Activated effector memory CD4-positive, alpha-beta T cell treated with anti-CD3 and anti-CD28 coated beads, Interleukin-2, amount 50 U/mL, for 16 hours (primary cell): ENCODE measurements at regions not wholly inside any gene's neighbourhood (a gene's known extent, or its start where the extent isn't known, plus 50 kb on each side); places are given as distances from the start of the nearest gene placed in this dataset.
"Not testable (repeated sequence)": the region's sequence is repeated elsewhere in the genome, so short reads cannot be mapped to it uniquely, and the experiment has no call there.

Experiments
- DNase-seq: peaks from one replicate; pipeline ENCODE4 v3.0.0-alpha.2; 2020

DNA sequence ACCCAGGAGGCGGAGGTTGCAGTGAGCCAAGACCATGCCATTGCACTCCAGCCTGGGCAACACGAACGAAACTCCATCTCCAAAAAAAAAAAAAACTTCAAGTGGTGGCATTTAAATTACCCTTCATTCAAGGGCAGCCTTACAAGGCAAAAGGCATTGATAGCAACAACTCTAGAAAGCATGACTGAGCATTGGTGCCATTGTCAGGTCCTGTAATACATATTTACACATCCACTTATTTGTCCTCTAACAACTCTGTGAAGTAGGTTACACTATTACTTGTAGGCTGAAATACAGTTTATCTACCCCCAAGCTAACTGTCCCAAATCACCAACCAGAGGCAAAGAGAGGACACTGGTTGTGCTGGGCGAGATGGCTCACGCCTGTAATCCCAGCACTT lies 52.7 kb upstream of the LARP1 start:
- DNase-seq, result no peak

DNA sequence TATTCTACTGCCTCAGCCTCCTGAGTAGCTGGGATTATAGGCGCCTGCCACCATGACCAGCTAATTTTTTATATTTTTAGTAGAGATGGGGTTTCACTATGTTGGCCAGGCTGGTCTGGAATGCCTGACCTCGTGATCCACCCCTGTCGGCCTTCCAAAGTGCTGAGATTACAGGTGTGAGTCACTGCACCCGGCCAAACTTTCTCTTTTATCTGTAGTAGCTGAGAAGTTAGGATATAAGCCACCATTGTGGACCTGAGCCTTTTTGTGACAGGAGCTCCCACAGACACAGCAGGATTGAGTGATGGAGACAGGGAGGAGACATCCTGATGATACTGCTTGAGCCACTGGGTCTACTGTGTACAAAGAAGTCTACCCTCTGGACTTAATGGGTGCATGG lies 53.5 kb upstream of the LARP1 start:
- not testable (repeated sequence) for DNase-seq

DNA sequence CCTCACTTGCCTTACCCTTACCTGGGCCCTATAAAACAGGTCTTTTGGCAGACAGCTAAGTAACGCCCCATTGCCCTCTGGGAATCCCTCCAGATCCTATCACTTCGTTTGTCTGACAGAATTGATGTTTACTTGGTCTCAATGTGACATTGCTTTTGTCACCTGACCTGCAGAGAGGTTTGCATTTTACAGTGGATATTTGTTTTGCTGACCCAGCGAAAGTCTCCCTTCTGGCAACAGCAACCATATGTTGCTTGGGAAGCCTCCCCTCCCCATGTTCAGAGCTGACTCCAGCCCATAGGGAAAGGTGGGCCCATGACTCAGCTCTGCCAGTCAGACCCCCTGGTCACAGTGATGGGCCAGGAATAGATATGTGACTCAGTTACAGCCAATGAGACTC lies 54.0 kb upstream of the LARP1 start:
- DNase-seq, result no peak

DNA sequence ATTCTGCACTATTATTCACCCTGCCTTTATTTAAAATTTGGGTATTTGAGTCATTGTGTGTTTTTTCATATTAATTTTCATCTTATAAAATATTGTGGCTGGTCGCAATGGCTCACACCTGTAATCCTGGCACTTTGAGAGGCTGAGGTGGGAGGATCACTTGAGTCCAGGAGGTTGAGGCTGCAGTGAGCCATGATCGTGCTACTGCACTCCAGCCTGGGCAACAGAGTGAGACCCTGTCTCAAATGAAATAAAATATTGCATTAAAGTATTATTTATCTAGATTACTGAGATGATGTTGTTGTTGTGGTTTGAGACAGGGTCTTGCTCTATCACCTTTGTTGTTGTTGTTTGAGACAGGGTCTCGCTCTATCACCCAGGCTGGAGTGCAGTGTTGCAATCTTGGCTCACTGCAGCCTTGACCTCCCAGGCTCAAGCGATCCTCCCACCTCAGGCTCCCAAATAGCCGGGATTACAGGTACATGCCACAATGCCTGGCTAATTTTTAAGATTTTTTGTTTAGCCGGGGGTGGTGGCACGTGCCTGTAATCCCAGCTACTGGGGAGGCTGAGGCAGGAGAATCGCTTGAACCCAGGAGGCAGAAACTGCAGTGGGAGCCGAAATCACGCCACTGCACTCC lies 54.8 kb upstream of the LARP1 start:
- DNase-seq, result not testable (repeated sequence)

DNA sequence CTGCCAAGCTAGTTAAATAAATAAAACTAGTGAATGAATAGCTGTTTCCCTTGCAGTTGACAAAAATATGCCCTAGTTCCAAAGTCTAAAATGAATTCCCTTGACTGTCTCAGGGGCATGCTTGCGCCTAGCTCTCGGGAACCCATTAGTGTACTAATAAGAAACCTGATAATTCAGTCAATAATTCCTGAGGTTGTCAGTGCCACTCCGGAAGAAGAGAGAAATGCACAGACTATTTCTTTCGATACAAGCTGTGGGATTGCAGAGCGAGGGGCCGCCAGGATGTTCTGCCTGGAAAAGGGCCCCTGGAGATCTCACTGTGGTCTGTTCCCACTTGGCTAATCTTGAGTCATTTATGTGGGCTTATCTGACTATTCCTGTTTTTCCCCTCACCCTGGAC lies 56.4 kb upstream of the LARP1 start:
- DNase-seq, result no peak

DNA sequence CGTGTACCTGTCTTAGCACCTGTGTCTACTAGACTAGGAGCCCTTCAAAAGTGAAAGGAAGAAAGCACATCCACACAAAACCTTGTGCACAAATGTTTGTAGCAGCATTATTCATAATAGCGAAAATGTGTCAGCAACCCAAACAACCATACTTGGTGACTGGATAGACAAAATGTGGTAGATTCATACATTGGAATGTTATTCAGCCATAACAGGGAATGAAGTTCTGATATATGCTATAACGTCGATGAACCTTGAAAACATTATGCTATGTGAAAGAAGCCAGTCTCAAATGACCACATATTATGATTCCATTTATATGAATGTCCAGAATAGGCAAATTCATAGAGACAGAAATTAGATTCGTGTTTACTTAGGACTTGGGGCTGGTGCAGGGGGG lies 57.8 kb upstream of the LARP1 start:
- DNase-seq, result no peak

GRCh38 chr5:154696891-154697290 lies 58.3 kb upstream of the LARP1 start:
- no peak for DNase-seq

DNA sequence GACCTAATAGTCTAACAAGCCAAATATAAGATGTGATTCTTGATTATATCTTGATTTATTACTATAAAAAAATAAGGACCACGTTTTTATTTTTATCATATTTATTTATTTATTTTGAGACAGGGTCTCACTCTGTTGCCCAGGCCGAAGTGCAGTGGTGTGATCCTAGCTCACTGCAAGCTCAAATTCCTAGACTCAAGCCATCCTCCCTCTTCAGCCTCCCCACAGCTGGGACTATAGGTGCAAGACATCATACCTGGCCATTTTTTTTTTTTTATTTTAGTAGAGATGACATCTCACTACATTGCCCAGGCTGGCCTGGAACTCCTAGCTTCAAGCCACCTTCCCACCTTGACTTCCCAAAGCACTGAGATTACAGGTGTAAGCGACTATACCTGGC lies 61.0 kb upstream of the LARP1 start:
- no peak for DNase-seq

DNA sequence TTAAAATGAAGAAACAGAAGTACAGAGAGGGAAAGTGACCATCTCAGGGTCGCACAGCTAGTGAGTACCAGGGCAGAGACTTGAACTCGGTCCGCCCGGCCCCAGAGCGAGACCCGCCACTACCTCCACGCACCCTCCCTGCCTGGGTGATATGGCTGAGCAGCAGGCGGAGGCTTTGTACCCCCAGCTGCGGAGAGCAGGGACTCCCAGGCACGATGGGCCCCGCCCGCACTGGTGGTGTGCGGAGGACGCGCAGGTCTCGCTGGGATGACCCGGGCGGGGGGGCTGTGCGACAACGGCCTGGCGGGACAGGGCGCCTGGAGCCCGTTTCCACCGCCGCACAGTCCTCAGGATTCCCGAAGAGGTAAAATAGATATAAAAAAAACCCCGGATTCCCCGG lies 64.7 kb upstream of the LARP1 start:
- no peak for DNase-seq

GRCh38 chr5:154686490-154686889 lies 68.7 kb upstream of the LARP1 start:
- no peak for DNase-seq

DNA sequence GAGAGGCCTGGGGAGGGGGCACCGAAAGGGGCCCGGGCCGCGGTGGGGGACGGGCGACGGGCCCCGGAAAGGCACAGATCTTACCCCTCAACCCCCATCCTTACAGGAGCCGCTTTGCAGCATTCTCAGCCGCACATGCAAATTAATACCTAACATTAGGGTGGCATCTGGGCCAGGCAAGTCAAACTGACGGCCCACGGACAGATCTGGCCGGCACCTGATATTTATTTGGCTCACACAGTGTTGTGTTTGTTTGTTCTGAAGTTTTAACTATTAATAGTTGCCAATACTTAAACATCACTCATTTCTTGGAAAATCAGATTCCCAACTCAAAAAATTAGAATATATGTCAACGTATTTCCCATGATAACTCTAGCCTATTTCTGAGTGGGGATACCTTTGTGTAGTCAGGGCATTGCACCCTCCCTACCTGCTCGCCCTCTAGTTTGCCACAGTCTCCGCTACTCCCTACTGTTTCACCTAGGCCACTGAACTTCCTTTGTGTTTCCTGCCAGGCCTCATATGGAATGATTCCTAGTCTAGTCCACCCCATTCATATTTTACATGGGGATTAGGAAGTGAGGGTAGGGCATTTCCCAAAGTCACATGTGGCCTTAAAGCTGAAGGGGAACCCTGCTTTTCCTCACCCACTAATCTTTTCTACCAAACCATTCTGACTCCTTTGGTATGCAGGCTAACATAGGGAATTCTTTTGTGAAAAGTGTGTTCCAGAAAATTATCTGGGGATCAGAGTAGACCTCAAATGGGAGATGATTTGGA lies 71.9 kb upstream of the LARP1 start:
- DNase-seq, result no peak

- no peak for DNase-seq
Measured at GRCh38 chr5:154679501-154679900, 75.7 kb upstream of the LARP1 start.

DNA sequence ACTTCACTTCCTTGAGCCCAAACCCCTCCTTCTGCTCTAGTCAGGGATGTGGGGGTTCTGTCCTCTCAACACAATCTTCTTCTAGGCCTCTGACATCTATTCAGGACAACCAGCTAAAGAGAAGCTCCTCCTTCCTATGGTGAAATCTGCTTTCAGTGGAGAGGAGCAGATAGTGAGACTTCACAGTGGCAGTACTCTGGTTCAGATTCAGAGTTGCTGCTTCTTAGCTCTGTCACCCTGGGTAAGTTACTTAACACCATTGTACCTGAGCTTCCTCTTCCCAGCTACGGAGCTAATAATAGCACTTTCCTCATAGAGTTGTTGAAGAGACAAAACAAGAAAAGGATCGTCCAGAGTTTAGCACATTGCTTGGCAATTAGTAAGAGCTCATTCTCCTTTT lies 77.3 kb upstream of the LARP1 start:
- no peak for DNase-seq

GRCh38 chr5:154676508-154676907 lies 78.7 kb upstream of the LARP1 start:
- no peak for DNase-seq

DNA sequence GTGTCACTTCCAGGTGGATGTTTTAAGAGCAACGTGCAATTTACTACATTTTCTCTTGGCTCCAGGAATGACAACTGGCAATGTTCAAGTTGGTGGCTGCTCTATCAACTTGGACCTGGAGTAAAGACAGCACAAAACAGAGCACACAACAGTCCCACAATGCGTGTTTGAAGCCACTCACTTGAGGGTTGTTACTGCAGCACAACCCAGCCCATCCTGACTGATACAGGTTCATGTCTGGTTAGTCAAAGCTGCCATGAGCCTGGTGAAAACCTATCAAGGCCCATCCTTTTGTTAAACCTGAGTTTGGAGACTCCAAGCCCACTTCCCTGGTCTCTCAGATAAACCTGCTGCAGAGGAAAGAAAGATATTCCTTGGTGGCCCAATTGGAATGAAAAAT lies 81.1 kb upstream of the LARP1 start:
- DNase-seq, result no peak

DNA sequence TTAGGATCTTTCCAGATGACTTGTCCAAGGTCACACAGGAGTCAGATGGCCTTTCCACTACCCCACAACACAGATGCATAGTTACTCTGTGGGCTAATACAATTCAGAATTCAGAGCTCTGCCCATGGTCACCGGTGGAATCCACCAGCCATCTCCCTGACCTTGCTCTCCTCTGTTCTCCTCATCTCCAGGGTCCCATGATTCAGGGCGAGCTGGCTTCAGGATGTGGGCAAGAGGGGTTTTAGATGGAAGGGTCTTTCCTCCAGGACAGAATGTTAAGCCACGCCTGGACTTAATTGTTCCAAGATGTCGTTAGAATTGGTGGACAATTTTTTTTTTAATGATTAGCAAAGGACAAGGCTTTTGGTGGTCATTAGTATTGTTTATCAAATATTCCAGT lies 81.7 kb upstream of the LARP1 start:
- DNase-seq, result no peak

DNA sequence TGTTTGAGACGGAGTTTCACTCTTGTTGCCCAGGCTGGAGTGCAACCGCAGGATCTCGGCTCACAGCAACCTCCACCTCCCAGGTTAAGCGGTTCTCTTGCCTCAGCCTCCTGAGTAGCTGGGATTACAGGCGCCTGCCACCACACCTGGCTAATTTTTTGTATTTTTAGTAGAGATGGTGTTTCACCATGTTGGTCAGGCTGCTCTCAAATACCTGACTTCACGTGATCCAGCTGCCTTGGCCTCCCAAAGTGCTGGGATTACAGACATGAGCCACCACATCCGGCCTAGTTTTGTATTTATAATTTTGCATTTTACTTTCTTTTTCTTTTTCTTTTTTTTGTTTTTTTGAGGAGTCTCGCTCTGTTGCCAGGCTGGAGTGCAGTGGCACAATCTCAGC lies 85.3 kb upstream of the LARP1 start:
- DNase-seq, result not testable (repeated sequence)

DNA sequence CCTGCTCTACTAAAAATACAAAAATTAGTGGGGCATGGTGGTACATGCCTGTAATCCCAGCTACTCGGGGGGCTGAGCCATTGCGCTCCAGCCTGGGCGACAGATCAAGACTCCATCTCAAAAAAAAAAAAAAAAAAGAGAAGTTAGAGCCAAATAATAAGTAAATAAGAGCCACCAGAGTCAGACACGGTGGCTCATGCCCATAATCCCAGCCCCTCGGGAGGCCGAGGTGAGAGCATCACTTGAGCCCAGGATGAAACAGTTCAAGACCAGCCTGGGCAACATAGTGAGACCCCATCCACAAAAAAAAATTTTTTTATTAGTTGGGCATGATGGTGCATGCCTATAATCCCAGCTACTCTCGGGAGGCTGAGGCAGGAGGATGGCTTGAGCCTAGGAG lies 85.8 kb upstream of the LARP1 start:
- no peak for DNase-seq

DNA sequence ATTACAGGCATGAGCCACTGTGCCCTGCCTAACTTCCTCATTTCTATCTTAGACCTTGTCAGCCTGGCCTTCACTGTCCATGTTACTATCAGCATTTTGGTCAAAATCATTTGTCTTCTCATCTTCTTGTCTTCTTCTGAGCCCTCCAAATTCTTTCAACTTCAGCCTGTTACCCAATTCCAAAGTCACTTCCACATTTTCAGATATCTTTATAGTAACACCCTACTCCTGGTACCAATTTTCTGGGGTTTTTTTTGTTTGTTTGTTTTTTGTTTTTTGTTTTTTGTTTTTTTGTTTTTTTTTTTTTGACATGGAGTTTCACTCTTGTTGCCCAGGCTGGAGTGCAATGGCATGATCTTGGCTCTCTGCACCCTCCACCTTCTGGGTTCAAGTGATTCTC lies 90.3 kb upstream of the LARP1 start:
- DNase-seq, result no peak

DNA sequence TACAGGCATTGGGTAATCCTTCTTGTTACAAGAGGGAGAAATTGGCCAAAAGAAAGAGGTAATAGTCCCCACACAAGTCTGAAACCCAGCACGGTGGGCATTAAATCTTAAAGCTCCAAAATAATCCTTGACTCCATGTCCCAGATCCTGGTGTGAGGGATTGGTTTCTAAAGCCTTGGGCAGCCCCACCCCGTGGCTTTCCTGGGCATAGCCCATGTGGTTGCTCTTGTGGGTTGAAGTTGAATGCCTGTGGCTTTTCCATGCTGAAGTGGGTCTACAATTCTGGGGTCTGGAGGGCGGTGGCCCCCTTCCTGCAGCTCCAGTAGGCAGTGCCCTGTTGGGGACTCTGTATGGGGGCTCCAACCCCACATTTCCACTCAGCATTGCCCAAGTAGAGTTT lies 91.8 kb upstream of the LARP1 start:
- DNase-seq, result no peak

GRCh38 chr5:154654486-154655371 lies 100.4 kb upstream of the LARP1 start:
- peak; percentile 47 for DNase-seq

DNA sequence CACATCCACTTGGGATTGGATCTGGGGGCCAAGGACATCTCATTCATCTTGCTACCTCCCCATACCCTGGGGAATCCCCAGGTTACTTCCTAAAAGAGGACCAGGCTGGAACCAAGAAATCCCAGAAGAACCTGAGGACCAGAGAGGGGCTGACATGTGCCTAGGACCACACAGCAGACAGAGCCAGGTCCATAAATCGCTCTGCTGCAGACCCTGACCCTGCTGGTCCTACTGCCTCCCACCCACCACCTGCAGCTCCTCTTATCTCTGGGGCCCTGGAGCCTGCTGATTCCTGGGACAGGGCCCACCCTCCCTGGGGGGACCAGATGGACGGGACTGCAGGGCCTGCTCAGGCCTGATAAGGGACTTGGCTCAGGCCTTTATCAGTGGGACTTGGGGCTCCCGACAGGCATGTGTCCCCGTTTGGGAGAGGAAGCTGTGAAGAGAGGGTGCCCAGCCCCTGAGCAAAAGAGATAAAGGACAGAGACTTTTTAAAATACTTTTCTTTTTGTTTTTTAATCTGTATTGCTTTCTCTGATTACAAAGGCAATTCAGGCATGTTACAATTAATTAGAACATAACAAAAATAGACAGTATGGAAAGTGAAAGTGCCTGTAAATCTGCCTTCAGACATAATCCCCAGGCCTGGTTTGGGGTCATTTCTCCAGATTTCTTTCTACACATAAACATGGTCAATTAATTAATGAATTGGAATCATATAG lies 101.3 kb upstream of the LARP1 start:
- peak; percentile 60 for DNase-seq

- peak; percentile 30 for DNase-seq
Measured at GRCh38 chr5:154653418-154653763, 101.8 kb upstream of the LARP1 start.
